GM19395 (cell line): ENCODE measurements at regions not wholly inside any gene's neighbourhood (a gene's known extent, or its start where the extent isn't known, plus 50 kb on each side); places are given as distances from the start of the nearest gene placed in this dataset.
"Not testable (repeated sequence)": the region's sequence is repeated elsewhere in the genome, so short reads cannot be mapped to it uniquely, and the experiment has no call there.

ENCODE experiments used
- ATAC-seq: cut with Tn5 transposase; IDR thresholded peaks from one replicate; pipeline ENCODE4 v1.9.1; 2021; ENCODE audit warnings: mild to moderate bottlenecking, moderate library complexity; ENCODE audit not compliant: unreplicated experiment

DNA sequence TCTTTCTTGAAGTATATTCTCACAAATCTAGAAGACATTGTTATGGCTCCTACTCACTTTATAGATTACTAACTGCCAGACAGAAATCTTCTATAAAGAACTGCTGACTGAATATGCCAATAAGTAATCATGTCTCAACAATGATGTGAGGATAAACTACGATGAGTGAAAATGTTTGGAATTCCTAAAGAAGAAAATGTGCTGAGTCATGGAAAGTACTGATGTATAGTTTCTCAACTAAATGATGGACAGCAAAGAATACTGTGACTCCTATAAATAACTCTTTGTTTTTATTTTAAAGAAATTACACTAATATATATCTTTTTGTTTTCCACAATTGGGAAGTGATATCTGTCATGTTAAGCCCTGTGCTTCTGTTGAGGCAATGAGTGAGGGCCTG is 232.9 kb downstream of the LNPK start:
- no peak for ATAC-seq

DNA sequence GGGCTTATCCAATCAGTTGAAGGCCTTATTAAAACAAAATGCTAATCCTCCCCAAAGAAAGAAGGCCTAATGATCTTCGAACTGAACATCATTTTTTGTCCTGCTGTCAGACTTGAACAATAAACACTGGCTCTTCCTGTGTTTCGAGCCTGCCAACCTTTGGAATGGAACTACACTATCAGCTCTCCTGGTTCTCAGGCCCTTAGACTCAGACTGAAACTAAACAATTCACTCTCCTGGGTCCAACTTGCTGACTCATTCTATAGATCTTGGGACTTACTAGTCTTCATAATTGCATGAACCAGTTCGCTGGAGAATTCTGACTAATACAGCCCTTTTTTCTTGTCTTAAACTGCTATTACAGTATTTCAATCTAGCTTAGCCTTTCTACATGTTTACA is 235.2 kb downstream of the LNPK start:
- ATAC-seq: no peak

DNA sequence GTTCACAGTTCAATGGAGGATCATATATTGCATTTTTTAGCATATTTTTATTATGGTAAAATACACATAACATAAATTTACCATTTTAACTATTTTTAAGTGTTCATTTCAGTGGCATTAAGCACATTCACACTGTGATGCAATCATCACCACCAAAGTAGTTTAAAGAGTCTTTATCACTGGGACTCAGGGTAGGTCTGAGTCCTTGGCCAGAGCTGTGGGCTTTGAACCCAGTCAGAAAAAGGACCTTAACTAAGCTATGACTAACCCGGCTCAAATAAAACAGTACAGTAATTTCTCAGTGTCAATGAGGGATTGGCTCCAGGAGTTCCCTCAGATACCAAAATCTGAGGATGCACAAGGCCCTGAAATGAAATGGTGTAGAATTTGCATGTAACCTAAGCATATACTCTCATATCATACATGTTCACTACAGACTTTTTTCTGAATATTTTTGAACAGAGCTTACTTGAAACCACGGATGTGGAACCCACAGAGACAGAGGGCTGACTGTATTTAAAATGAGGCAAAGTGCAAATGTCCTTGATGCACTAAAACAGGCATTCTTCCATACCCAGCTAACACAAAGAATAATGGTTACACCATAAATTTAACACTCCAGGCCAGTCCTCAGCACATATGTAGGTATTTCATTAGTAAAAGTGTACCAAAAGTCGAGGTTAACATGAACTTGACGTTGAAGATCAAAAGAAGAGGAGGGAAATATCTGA is 246.2 kb downstream of the LNPK start:
- ATAC-seq: no peak

- ATAC-seq: no peak
These were observed 246.9 kb downstream of the LNPK start for GRCh38 chr2:175755169-175755568.

DNA sequence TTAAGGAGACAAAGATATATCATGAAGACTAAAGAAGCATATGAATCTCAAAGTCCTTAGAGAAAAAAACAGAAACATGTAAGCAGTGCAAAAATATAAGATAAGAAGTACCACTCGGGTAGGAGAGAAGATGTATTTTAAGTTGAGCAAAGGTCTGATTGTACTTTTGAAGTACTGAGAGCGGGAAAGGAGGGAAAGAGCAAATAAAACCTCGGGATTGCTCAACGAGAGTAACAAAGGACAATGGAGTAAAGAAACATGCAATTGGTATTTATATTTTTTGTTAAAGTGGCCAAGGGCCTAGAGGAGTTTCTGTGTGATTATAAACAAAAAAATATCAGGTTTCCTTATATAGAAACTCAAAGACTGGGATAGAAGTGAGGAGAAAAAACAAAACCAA is 251.9 kb downstream of the LNPK start:
- no peak for ATAC-seq

- no peak for ATAC-seq
These were observed 256.2 kb downstream of the LNPK start for GRCh38 chr2:175745911-175746310.

DNA sequence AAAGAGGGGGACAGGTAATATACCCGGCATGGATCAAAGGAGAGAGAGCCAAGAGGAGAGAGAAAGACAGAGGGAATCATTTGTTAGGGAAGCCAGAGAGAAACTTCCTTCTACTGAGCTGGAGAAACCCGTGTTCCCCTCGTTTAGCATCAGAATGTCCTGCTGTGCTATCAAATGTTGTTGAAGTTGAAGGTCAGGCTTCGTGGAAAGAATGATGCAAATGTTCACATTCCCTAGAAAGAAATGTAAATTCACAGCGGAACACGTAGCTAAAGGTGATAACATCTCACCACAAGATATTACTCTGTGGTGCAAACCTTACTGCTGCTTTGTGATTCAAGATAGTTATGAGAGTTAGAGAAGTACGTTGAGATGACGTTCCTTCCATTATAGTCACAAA is 258.1 kb downstream of the LNPK start:
- ATAC-seq: no peak

DNA sequence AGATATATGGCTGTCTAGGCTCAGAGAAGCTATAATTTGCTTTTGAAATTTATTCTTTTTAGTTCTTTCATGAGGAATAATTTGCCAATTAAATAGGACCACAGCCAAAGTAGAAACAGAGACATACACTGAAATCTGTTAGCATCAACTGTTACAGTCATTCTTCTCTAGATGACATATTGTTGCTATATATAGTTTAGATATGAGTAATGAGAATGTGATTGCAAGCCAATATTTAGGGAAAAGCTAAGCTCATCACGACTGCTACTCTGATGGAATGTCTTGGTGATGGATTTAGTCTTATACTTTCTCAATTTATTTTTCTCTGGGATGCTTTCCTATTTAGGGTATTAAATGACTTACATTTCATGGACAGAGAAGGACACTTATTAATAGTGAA is 259.1 kb downstream of the LNPK start:
- no peak for ATAC-seq

GRCh38 chr2:175742367-175742766 is 259.7 kb downstream of the LNPK start:
- no peak for ATAC-seq

DNA sequence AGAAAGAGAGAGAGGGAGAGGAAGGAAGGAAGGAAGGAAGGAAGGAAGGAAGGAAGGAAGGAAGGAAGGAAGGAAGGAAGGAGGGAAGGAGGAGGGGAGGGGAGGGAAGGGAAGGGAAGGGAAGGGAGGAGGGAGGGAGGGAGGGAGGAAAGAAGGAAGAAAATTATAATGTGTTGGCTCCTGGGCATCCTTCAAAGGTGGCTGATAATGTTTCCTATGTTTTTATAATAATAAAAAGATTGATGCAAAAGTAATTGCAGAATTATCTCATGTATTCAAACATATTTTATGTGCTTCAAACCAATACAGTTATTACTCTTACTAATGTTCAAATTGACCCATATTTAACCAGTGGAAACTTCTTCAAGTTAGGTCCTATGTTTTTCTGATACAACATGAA is 260.9 kb downstream of the LNPK start:
- no peak for ATAC-seq

GRCh38 chr2:175737722-175738361 is 264.2 kb downstream of the LNPK start:
- no peak for ATAC-seq

DNA sequence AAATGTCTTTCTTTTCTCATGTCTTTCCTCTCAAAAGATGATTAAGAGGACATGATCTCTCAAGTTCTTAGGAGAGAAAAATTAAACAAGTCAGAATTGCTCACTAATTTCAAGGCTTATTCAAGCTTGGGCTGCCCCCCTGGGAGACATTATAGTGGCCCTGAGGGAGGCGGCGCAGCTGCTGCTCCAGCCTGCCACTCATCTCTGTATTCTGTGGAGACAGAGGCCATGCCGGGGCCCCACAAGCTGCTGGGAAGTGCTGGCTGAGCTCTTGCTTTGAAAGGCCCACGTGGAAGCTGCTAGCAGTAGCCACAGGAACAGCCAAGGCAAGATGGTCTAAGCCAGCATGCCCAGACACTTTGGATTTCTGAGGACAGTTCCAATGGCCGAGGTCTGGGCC is 267.4 kb downstream of the LNPK start:
- ATAC-seq: no peak

DNA sequence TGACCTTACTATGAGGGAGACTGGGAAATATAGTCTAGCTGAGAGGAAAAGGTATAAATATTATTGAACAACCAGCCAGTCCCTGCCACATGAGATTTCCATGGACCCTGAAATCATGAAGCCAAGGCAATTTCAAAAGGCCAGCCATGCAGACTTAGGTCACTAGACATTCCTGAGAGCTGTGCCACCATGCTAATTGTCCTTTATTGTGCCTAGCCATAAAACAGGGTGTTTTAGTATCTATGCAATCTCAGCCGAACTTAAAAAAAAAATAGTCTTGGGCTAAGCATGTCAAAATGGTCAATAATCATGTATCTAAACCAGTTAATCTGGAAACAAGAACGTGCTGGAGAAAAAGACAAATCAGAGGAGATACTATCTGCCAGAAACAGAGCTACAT is 269.5 kb downstream of the LNPK start:
- ATAC-seq: no peak

DNA sequence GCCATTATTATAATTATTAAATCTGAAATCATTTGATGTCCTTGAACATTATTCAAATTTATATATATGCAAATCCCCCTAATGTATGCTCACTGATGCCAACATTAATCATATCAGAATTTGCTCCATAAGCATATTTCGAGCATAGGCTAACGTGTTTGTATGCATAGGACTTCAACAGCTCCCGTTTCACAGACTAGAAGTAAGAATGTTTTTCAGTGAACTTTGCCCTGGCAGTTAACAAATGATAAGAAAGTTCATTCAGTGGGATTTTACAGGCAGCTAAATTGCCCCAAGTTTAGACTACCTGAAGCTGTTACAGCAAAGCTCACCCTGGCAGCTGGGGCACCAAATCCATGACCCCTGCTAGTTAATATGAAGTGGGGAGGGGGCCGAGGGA is 272.0 kb downstream of the LNPK start:
- no peak for ATAC-seq

DNA sequence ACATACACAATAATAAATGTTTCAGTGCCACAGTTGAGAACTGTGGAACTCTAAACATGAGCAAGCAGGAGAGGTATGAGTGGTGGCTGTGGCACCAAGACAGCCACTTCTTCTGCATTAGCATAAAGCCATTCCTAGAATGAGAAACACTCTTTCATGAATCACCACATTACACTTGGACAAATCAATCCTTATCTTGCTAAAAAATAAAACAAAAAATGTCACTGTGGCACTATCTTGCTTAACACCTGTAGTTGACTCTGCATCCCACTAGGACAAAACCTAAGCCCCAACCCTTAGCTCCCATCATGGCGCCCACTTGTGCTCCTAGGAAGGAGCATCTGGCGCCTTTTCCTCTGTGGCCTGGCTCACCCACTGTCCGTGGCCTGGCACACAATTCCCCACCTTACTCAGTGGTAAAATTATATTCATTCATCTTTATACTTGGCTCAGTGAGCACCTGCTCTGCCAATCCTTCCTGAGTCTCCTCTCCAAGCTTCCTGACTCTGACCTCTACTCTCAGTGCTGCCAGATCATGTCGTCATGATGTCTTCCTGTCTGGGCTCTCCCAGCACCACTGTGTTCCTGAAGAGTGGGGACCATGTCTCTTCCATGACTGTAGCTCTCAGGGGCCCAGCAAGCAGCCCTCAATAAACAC is 272.9 kb downstream of the LNPK start:
- no peak for ATAC-seq

DNA sequence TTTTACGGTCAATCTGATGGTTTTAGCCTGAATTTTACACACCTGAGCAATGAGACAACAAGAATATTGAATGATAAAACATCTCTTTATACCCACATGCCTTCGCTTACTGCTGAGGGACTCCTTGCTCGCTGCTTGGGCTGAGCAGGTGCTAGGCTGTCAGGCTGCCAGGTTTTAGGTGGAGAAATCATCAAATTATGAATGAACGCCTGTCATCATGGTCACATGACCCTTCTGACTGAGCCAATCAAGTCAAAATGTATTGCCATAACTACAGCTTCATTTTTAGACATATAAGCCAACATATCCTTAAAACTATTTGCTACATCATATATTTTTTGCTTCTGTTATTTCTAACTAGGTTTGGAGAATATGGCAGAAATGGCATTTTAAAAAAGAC is 274.0 kb downstream of the LNPK start:
- ATAC-seq: no peak

GRCh38 chr2:175726223-175726622 is 275.8 kb downstream of the LNPK start:
- ATAC-seq: no peak

DNA sequence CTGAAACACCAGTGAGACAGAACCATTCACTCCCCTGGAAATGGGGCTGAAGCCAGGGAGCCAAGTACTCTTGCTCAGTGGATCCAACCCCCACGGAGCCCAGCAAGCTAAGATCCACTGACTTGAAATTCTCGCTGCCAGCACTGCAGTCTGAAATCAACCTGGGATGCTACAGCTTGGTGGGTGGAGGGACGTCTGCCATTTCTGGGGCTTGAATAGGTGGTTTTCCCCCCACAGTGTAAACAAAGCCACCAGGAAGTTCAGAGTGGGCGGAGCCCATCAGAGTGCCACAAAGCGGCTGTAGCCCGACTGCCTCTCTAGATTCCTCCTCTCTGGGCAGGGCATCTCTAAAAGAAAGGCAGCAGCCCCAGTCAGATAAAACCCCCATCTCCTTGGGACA is 292.8 kb downstream of the LNPK start:
- no peak for ATAC-seq

DNA sequence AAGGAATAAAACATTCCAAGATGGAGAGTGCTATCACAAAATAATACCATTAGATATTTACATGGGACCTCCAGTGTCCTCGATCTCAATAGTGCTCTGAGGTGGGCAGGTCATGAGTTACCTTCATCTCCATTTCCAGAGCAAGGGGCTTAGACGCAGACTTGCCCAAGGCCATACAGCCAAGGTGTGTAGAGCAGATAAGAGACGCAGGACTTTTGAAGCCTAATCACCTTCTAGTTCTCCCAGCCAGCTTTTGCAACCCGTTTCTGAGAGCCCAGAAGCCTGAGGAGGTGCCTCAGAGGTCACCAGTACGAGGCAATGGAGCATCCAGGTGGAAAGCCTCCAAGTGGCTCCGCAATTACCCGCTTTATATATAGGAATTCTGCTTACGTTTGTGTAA is 294.7 kb downstream of the LNPK start:
- ATAC-seq: no peak

DNA sequence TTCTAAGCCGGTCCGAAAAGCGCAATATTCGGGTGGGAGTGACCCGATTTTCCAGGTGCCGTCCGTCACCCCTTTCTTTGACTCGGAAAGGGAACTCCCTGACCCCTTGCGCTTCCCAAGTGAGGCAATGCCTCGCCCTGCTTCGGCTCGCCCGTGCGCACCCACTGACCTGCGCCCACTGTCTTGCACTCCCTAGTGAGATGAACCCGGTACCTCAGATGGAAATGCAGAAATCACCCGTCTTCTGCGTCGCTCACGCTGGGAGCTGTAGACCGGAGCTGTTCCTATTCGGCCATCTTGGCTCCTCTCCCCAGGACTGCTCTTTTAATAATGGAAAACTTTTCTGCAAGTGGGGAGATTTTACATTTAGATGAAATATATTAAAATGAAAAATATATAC is 297.5 kb downstream of the LNPK start:
- not testable (repeated sequence) for ATAC-seq

DNA sequence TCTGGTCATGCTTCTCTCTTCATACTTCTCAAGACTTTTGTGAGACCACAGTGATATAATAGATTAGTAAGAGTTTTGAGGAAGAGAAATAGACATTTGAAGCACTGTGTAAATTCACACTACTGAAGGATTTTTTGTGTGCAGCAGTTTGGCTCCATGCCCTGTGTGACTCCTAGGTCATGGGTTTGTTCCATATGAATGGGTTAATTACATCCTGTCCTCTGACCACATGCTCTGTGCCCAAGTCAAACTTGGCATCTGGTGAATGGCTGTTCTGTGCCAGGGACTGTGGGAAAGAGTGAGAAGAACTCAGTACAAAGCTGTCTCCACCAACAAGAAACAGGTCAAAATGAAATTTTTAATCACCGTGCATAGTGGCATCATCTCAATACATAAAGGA is 304.0 kb downstream of the LNPK start:
- ATAC-seq: no peak

GRCh38 chr2:175690113-175690837 is 311.8 kb downstream of the LNPK start:
- peak; percentile 83 for ATAC-seq
